ENCODE measurements at regions not wholly inside any gene's neighbourhood (a gene's known extent, or its start where the extent isn't known, plus 50 kb on each side); places are given as distances from the start of the nearest gene placed in this dataset.
A peak's percentile ranks its signal among the peaks of the same experiment; 100 is the strongest.

DNA sequence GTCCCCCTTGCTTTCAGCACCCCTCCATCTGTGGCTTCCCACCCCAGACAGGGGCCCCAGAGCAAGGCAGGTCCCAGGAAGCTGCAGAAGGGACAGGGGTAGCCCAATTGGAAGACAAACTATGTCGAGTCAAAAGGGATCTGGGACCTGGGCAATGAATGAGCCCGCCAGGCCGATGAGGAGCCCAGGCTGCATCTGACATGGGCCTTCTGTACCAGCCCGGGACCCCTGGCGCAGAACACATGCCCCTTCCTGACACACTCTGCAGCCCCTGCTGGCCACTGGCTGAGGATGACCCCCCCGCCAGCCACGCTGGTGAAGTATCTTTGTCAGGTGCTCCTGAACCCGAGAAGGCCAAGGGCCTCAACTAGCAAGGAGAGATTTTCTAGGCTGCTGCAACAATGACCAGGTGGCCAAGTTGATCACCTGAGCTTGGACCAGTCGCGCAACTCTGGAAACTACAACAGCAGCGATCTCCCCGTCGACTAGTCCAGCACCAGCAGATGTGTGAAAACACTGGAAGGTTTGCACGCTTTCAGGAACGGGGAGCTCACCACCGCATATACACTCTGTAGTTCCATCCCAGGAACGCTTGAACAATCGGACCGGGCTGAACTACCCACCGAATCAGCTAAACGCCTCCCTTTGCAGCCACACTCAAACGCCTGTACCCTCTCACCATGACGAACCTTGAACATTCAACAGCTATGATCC lies 119.0 kb downstream of the NCOR2 start:
- TF ChIP-seq, protein P1, sequence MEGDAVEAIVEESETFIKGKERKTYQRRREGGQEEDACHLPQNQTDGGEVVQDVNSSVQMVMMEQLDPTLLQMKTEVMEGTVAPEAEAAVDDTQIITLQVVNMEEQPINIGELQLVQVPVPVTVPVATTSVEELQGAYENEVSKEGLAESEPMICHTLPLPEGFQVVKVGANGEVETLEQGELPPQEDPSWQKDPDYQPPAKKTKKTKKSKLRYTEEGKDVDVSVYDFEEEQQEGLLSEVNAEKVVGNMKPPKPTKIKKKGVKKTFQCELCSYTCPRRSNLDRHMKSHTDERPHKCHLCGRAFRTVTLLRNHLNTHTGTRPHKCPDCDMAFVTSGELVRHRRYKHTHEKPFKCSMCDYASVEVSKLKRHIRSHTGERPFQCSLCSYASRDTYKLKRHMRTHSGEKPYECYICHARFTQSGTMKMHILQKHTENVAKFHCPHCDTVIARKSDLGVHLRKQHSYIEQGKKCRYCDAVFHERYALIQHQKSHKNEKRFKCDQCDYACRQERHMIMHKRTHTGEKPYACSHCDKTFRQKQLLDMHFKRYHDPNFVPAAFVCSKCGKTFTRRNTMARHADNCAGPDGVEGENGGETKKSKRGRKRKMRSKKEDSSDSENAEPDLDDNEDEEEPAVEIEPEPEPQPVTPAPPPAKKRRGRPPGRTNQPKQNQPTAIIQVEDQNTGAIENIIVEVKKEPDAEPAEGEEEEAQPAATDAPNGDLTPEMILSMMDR (IDR thresholded peaks at IDR 0.05; ENCODE audit: unreplicated experiment), result no peak
- Mint-ChIP-seq H3K36me3 (ENCODE audit: insufficient read depth, unreplicated experiment) (peaks cover 43% of the 10 kb centered on the region), H3K4me1 (ENCODE audit: low read depth, unreplicated experiment) (peaks cover 8% of the 10 kb centered on the region), H3K27ac (ENCODE audit: unreplicated experiment) (peak overlapping the region; percentile 1), H3K4me3 (ENCODE audit: low read depth, unreplicated experiment) (no peak overlapping the region), H3K27me3 (ENCODE audit: unreplicated experiment) (no peaks in the 10 kb centered on the region), H3K9me3 (ENCODE audit: low read depth, unreplicated experiment) (no peaks in the 10 kb centered on the region)
- no peak for DNase-seq
- intact Hi-C loops (cut with micrococcal nuclease; ENCODE audit: unreplicated experiment), result no loop called here
- CTCF ChIA-PET, result no interaction called here
- no TSS peak for BruUV-seq (replicated peaks)

DNA sequence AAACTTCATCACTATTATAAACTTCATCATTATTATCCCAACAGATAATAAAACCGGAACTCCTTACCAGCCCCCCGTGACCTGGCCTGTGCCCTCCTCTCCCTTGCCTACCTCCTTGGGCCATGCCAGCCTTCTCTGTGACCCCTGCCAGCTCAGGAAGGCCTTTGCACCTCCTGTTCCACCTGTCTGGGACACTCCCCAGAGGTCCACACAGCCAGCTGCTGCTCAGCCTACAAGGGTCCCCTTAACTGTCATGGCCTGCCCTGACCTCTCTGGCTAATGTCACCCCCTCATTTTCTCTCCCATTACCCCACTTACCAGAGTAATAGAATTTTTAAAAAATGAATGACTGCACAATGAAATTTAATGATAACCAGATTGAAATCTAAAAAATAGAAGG lies 121.0 kb downstream of the NCOR2 start:
- H3K9me3 Mint-ChIP-seq (ENCODE audit: low read depth, unreplicated experiment), result no peaks in the 10 kb centered on the region
- H3K36me3 Mint-ChIP-seq (ENCODE audit: insufficient read depth, unreplicated experiment), result peaks cover 55% of the 10 kb centered on the region
- TF ChIP-seq, protein P1 (IDR thresholded peaks at IDR 0.05; ENCODE audit: unreplicated experiment), result no peak
- intact Hi-C loops (cut with micrococcal nuclease; ENCODE audit: unreplicated experiment), result no loop called here
- H3K4me3 Mint-ChIP-seq (ENCODE audit: low read depth, unreplicated experiment), result no peak overlapping the region
- DNase-seq, result no peak
- H3K27me3 Mint-ChIP-seq (ENCODE audit: unreplicated experiment), result no peaks in the 10 kb centered on the region
- CTCF ChIA-PET, result no interaction called here
- H3K27ac Mint-ChIP-seq (ENCODE audit: unreplicated experiment), result peak overlapping the region; percentile 70
- no TSS peak for BruUV-seq (replicated peaks)
- H3K4me1 Mint-ChIP-seq (ENCODE audit: low read depth, unreplicated experiment), result peaks cover 16% of the 10 kb centered on the region

DNA sequence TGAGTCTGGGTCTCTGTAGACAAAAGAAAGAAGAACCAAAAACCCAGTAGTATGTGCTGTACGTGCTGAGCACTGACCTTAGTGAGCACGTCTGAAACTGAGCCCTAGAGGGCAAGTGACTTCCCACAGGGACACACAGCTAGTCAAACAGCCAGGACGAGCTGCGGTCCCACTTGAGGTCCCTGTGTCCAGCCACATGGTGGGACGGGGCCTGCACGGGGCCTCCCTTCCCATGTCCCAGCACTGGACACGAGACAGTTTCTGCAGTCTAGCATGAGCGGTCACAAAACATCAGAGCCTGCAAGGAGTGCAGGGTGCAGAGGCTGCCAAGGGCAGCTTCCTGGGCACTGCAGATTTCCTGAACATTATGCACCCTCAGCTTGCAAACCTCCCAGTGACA lies 121.6 kb downstream of the NCOR2 start:
- Mint-ChIP-seq H3K27ac (ENCODE audit: unreplicated experiment) (no peak overlapping the region), H3K36me3 (ENCODE audit: insufficient read depth, unreplicated experiment) (peaks cover 61% of the 10 kb centered on the region), H3K9me3 (ENCODE audit: low read depth, unreplicated experiment) (no peaks in the 10 kb centered on the region), H3K4me1 (ENCODE audit: low read depth, unreplicated experiment) (peaks cover 21% of the 10 kb centered on the region), H3K4me3 (ENCODE audit: low read depth, unreplicated experiment) (no peak overlapping the region), H3K27me3 (ENCODE audit: unreplicated experiment) (no peaks in the 10 kb centered on the region)
- TF ChIP-seq, protein P1 (IDR thresholded peaks at IDR 0.05; ENCODE audit: unreplicated experiment), result no peak
- CTCF ChIA-PET, result no interaction called here
- no peak for DNase-seq
- no TSS peak for BruUV-seq (replicated peaks)
- intact Hi-C loops (cut with micrococcal nuclease; ENCODE audit: unreplicated experiment), result no loop called here

DNA sequence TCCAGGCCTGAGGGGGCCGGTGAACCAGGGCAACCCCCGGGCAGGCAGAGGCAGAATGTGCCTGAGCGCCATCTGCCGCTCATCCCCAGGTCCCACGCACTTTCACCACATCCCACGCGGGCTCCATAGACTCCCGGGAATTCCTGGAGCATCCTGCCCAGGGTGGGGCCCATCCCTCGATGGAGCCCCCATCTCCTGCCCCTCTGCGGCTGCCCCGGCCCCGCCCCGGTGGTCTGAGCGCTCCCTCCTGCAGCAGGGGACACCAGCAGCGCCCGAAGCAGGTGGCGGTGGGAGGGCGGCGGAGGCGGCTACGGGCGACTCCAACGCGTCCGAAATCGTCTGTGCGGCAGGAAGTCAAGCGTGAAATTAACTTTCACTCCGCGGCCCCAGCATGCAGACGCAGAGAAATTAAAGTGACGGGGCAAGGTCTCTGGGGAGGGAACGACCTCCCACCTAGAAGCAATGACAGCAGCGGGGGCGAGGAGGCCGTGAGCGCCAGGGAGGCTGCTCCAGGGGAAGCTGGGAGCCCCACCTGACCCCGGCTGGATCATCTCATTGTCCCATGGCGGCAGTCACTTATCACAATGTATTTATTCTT lies 122.2 kb downstream of the NCOR2 start:
- CTCF ChIA-PET, result no interaction called here
- Mint-ChIP-seq H3K9me3 (ENCODE audit: low read depth, unreplicated experiment) (no peaks in the 10 kb centered on the region), H3K4me3 (ENCODE audit: low read depth, unreplicated experiment) (no peak overlapping the region), H3K27me3 (ENCODE audit: unreplicated experiment) (no peaks in the 10 kb centered on the region), H3K36me3 (ENCODE audit: insufficient read depth, unreplicated experiment) (peaks cover 63% of the 10 kb centered on the region), H3K27ac (ENCODE audit: unreplicated experiment) (no peak overlapping the region), H3K4me1 (ENCODE audit: low read depth, unreplicated experiment) (peaks cover 24% of the 10 kb centered on the region)
- BruUV-seq (replicated peaks), result no TSS peak
- DNase-seq, result no peak
- intact Hi-C loops (cut with micrococcal nuclease; ENCODE audit: unreplicated experiment), result no loop called here
- TF ChIP-seq, protein P1 (IDR thresholded peaks at IDR 0.05; ENCODE audit: unreplicated experiment), result no peak
